Stomach (tissue), 8 donors: ENCODE measurements at regions not wholly inside any gene's neighbourhood (a gene's known extent, or its start where the extent isn't known, plus 50 kb on each side); places are given as distances from the start of the nearest gene placed in this dataset.

ENCODE experiments used
- DNase-seq, 2 donors: peaks; one replicate each; pipeline versions ENCODE4 v3.0.0 to v3.0.0-alpha.2; 2013 to 2019
- H3K27ac ChIP-seq, 5 donors: fragments of 200-600 bp in 4 of 5; sonication (generic) in 4 of 5; one replicate each; pipeline ENCODE4 v1.5.1; 2013 to 2019; ENCODE audit warnings: mild to moderate bottlenecking in 1 of 5, moderate library complexity in 1 of 5
- H3K27me3 ChIP-seq, 3 donors: fragments of 200-600 bp; sonication (generic); one replicate each; pipeline ENCODE4 v1.5.1; 2017 to 2019; ENCODE audit warnings: mixed run types in 1 of 3
- H3K36me3 ChIP-seq, 4 donors: fragments of 200-600 bp; sonication (generic); 1 replicate in 3 of 4; 2 replicates in 1 of 4; pipeline ENCODE4 v1.5.1; 2016 to 2019
- H3K4me1 ChIP-seq, 4 donors: fragments of 200-600 bp; sonication (generic); one replicate each; pipeline ENCODE4 v1.5.1; 2016 to 2019
- H3K4me3 ChIP-seq, 4 donors: fragments of 200-600 bp; sonication (generic) in 3 of 4; one replicate each; pipeline ENCODE4 v1.5.1; 2016 to 2019; ENCODE audit warnings: mild to moderate bottlenecking in 1 of 4
- H3K9me3 ChIP-seq, 4 donors: fragments of 200-600 bp; sonication (generic); one replicate each; pipeline ENCODE4 v1.5.1; 2016 to 2019
- CTCF ChIP-seq, 7 experiments: fragments of 450-650 bp in 4 of 7; fragments of 200-600 bp in 3 of 7; sonication (generic) in 3 of 7; IDR thresholded peaks; one replicate each; pipeline ENCODE4 v1.5.1; 2016 to 2019; ENCODE audit warnings: antibody characterized with exemption in 7 of 7, control low read depth in 2 of 7, mild to moderate bottlenecking in 1 of 7
- EP300 ChIP-seq: sonication (generic); formaldehyde crosslinking; IDR thresholded peaks from one replicate; pipeline ENCODE4 v1.6.1; 2017; ENCODE audit warnings: antibody characterized with exemption
- POLR2A ChIP-seq, 4 donors: fragments of 450-650 bp; IDR thresholded peaks; one replicate each; pipeline ENCODE4 v1.6.1; 2016; ENCODE audit warnings: antibody characterized with exemption in 4 of 4, control low read depth in 2 of 4, mild to moderate bottlenecking in 1 of 4, moderate library complexity in 1 of 4
- POLR2AphosphoS5 ChIP-seq, 3 donors: sonication (generic); formaldehyde crosslinking; IDR thresholded peaks; one replicate each; pipeline ENCODE4 v1.6.1; 2016; ENCODE audit warnings: antibody characterized with exemption in 3 of 3
- WGBS, 5 donors: extraction: QIAGEN DNeasy Blood & Tissue Kit in 3 of 5; methylation state at CpG; one replicate each; pipeline versions ENCODE4 v1.1.5 to v1.1.7; 2013 to 2018; 5-methylcytosine and 5-hydroxymethylcytosine counted together
- intact Hi-C: fragments of 100-400 bp; cut with DNase I; formaldehyde crosslinking; loops from one replicate; pipeline ENCODE4 v1.15.1; 2023; ENCODE audit warnings: low total_unique reads
- donor health status: healthy with polysubstance abuse.
- donor health status: Bipolar disorder and iron deficiency.
- donor health status: healthy.

GRCh38 chr5:130884023-130884422 is 281.0 kb downstream of the HINT1 start:
- no peak overlapping the region for H3K4me3 ChIP-seq
- TF ChIP-seq EP300, result no peak
- no peak for TF ChIP-seq POLR2AphosphoS5 (IDR thresholded peaks at IDR 0.05)
- TF ChIP-seq CTCF (IDR thresholded peaks at IDR 0.05), result no peak
- TF ChIP-seq POLR2A (IDR thresholded peaks at IDR 0.05), result no peak
- intact Hi-C loops, result no loop called here
- H3K4me1 ChIP-seq, result peaks cover 0 to 7% (median 0%) of the 10 kb centered on the region in 4 donors
- no peak for DNase-seq
- no peaks in the 10 kb centered on the region for H3K36me3 ChIP-seq
- no peaks in the 10 kb centered on the region for H3K9me3 ChIP-seq
- H3K27me3 ChIP-seq, result peaks cover 0 to 5% (median 0%) of the 10 kb centered on the region in 3 donors
- H3K27ac ChIP-seq, result no peak overlapping the region
- 54 to 73% (median 59%) methylated on average over 2 of the region's 2 CpGs for WGBS, 5 donors

GRCh38 chr5:130875656-130876055 is 289.4 kb downstream of the HINT1 start:
- Histone ChIP-seq H3K4me3 (no peak overlapping the region), H3K4me1 (no peaks in the 10 kb centered on the region), H3K36me3 (no peaks in the 10 kb centered on the region), H3K9me3 (peaks cover 0 to 9% (median 0%) of the 10 kb centered on the region in 4 donors), H3K27ac (no peak overlapping the region), H3K27me3 (no peaks in the 10 kb centered on the region)
- 72 to 90% (median 76%) methylated on average over 1 of the region's 1 CpG for WGBS, 5 donors
- no peak for TF ChIP-seq EP300
- no peak for TF ChIP-seq POLR2AphosphoS5 (IDR thresholded peaks at IDR 0.05)
- no peak for TF ChIP-seq POLR2A (IDR thresholded peaks at IDR 0.05)
- TF ChIP-seq CTCF (IDR thresholded peaks at IDR 0.05), result no peak
- intact Hi-C loops, result loop anchor here (10.0 kb wide), 1 partner anchor 239 kb away; no protein-coding TSS in a partner anchor
- DNase-seq, result no peak

- H3K4me1 ChIP-seq, result no peaks in the 10 kb centered on the region
- 75 to 92% (median 88%) methylated on average over 1 of the region's 1 CpG for WGBS, 5 donors
- TF ChIP-seq POLR2A (IDR thresholded peaks at IDR 0.05) (no peak), CTCF (IDR thresholded peaks at IDR 0.05) (no peak), POLR2AphosphoS5 (IDR thresholded peaks at IDR 0.05) (no peak), EP300 (no peak)
- DNase-seq, result no peak
- peaks cover 0 to 9% (median 0%) of the 10 kb centered on the region in 4 donors for H3K9me3 ChIP-seq
- H3K27me3 ChIP-seq, result no peaks in the 10 kb centered on the region
- no peak overlapping the region for H3K4me3 ChIP-seq
- intact Hi-C loops, result loop anchor here (10.0 kb wide), 1 partner anchor 240 kb away; no protein-coding TSS in a partner anchor
- no peak overlapping the region for H3K27ac ChIP-seq
- no peaks in the 10 kb centered on the region for H3K36me3 ChIP-seq
These were observed 290.1 kb downstream of the HINT1 start for GRCh38 chr5:130874861-130875417.

GRCh38 chr5:130871346-130872086 is 293.5 kb downstream of the HINT1 start:
- Histone ChIP-seq H3K36me3 (no peaks in the 10 kb centered on the region), H3K9me3 (no peaks in the 10 kb centered on the region), H3K27ac (no peak overlapping the region), H3K4me3 (no peak overlapping the region), H3K27me3 (no peaks in the 10 kb centered on the region), H3K4me1 (no peaks in the 10 kb centered on the region)
- peak; percentile 26 to 38 for DNase-seq
- 52 to 65% (median 61%) methylated on average over 7 of the region's 7 CpGs for WGBS, 5 donors
- intact Hi-C loops, result loop anchor here (10.0 kb wide), 1 partner anchor 243 kb away; no protein-coding TSS in a partner anchor
- TF ChIP-seq CTCF (IDR thresholded peaks at IDR 0.05) (peak in 5 of 7 experiments; percentile 50 to 77 (median 56)), POLR2A (IDR thresholded peaks at IDR 0.05) (no peak)
